Skeletal muscle tissue (tissue), 3 donors: ENCODE measurements at regions not wholly inside any gene's neighbourhood (a gene's known extent, or its start where the extent isn't known, plus 50 kb on each side); places are given as distances from the start of the nearest gene placed in this dataset.

Experiments used
- H3K27ac ChIP-seq: one replicate; pipeline ENCODE4 v1.7.0; 2013; ENCODE audit warnings: mild to moderate bottlenecking, low read depth, low read length, inconsistent platforms
- H3K27me3 ChIP-seq, 3 donors: one replicate each; pipeline ENCODE4 v1.7.0; 2013; ENCODE audit warnings: low read length in 3 of 3; ENCODE audit not compliant: control insufficient read depth in 3 of 3, insufficient read depth in 3 of 3
- H3K36me3 ChIP-seq, 3 donors: one replicate each; pipeline ENCODE4 v1.7.0; 2013; ENCODE audit warnings: low read length in 3 of 3; ENCODE audit not compliant: control insufficient read depth in 3 of 3, insufficient read depth in 3 of 3
- H3K4me1 ChIP-seq, 3 donors: one replicate each; pipeline ENCODE4 v1.7.0; 2013; ENCODE audit warnings: low read length in 3 of 3, mild to moderate bottlenecking in 3 of 3; ENCODE audit not compliant: control insufficient read depth in 3 of 3, insufficient read depth in 3 of 3
- H3K4me3 ChIP-seq, 3 donors: one replicate each; pipeline ENCODE4 v1.7.0; 2013; ENCODE audit warnings: low read length in 3 of 3
- H3K9ac ChIP-seq, 3 donors: one replicate each; pipeline ENCODE4 v1.7.0; 2013; ENCODE audit warnings: low read length in 3 of 3, mild to moderate bottlenecking in 3 of 3, moderate library complexity in 2 of 3, low read depth in 1 of 3
- H3K9me3 ChIP-seq, 3 donors: one replicate each; pipeline ENCODE4 v1.7.0; 2013; ENCODE audit warnings: low read length in 3 of 3; ENCODE audit not compliant: control insufficient read depth in 3 of 3
- donor health status: Osteomylitis.

DNA sequence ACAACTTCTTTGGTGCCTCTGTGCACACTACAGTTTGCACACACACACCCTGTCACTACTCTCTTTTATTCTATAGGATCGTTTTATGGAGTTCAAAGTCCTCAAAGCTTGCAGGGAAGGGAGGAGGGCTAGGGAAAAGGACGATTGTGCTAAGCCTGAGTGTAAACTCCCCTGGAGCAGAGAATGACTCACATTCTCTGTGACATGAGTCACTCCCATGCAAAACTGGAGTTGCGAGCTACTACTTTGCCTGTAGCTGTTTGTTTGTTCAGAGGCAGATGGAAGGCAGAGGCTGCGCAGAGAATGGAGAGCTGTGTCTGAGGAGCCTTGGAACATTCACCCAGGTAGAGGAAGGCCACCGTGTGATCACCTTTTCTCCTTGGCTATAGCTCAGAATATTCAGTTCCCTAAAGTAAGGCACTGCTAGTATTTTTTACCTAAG lies 80.5 kb upstream of the MBNL2 start:
- no peak overlapping the region for H3K27ac ChIP-seq
- no peaks in the 10 kb centered on the region for H3K36me3 ChIP-seq
- H3K27me3 ChIP-seq: no peaks in the 10 kb centered on the region
- peak overlapping the region in 1 of 3 donors; percentile 17 for H3K9ac ChIP-seq
- H3K9me3 ChIP-seq: no peaks in the 10 kb centered on the region
- peaks cover 4 to 9% (median 6%) of the 10 kb centered on the region in 3 donors for H3K4me1 ChIP-seq
- peak overlapping the region in 2 of 3 donors; percentile 29 to 33 for H3K4me3 ChIP-seq

- peak overlapping the region; percentile 61 to 74 (median 68) for H3K4me3 ChIP-seq
- H3K9ac ChIP-seq: peak overlapping the region in 1 of 3 donors; percentile 9
- no peaks in the 10 kb centered on the region for H3K9me3 ChIP-seq
- no peaks in the 10 kb centered on the region for H3K36me3 ChIP-seq
- H3K27me3 ChIP-seq: no peaks in the 10 kb centered on the region
- peaks cover 4 to 9% (median 6%) of the 10 kb centered on the region in 3 donors for H3K4me1 ChIP-seq
- no peak overlapping the region for H3K27ac ChIP-seq
Observed at GRCh38 chr13:97142452-97142851, 79.7 kb upstream of the MBNL2 start.

GRCh38 chr13:97145057-97145456 lies 77.1 kb upstream of the MBNL2 start:
- Histone ChIP-seq H3K9ac (no peak overlapping the region), H3K4me1 (peaks cover 4 to 9% (median 6%) of the 10 kb centered on the region in 3 donors), H3K27ac (no peak overlapping the region), H3K27me3 (no peaks in the 10 kb centered on the region), H3K4me3 (no peak overlapping the region), H3K9me3 (no peaks in the 10 kb centered on the region), H3K36me3 (no peaks in the 10 kb centered on the region)

DNA sequence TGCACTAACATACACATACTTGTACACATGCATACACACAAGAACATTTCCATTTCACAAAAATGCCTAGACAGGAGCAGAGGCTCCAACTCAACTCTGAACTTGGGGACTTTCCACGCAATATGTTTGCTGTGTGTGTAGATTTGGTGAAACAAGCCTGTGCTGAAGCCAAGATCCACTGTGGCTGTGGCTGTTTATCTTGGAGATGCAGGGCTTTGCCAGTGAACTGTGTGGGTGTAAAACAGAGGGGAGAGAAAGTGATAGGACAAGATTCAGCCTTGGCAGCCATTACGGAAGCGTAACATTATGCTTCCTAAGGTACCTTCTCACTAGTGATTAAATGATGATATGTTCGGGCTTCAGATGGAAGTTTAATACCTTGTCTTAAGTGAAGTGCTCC lies 73.2 kb upstream of the MBNL2 start:
- no peak overlapping the region for H3K4me3 ChIP-seq
- H3K36me3 ChIP-seq: no peaks in the 10 kb centered on the region
- H3K9me3 ChIP-seq: no peaks in the 10 kb centered on the region
- H3K27ac ChIP-seq: no peak overlapping the region
- no peaks in the 10 kb centered on the region for H3K27me3 ChIP-seq
- no peak overlapping the region for H3K9ac ChIP-seq
- no peaks in the 10 kb centered on the region for H3K4me1 ChIP-seq

GRCh38 chr13:97160421-97160820 lies 61.7 kb upstream of the MBNL2 start:
- Histone ChIP-seq H3K36me3 (no peaks in the 10 kb centered on the region), H3K27me3 (no peaks in the 10 kb centered on the region), H3K27ac (no peak overlapping the region), H3K9me3 (no peaks in the 10 kb centered on the region), H3K4me3 (no peak overlapping the region), H3K9ac (no peak overlapping the region), H3K4me1 (no peaks in the 10 kb centered on the region)

DNA sequence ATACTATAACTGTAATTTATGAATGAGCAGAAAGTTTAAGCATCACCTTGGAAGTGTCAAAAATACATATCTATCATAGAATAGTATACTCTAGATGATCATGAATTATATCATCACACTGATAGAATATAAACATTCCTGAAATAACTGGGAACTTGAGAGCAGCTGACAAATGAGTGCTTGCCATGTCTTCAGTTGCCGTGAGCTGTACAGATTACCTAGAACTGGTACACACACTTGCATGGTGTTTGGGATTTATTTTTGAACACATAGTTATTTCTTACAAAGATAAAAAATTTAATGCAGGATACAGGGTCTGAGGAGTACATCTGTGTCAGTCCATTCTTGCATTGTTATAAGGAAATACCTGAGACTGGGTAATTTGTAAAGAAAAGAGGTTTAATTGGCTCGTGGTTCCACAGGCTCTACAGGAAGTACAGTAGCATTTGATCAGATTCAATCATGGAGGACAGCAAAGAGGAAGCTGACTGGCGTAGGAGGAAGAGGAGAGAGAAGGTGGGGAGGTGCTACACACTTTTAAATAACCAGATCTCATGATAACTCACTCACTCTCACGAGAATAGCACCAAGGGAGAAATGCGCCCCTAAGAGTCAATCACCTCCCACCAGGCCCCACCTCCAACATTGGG lies 60.4 kb upstream of the MBNL2 start:
- Histone ChIP-seq H3K36me3 (no peaks in the 10 kb centered on the region), H3K27me3 (no peaks in the 10 kb centered on the region), H3K27ac (no peak overlapping the region), H3K4me1 (no peaks in the 10 kb centered on the region), H3K9me3 (no peaks in the 10 kb centered on the region), H3K9ac (no peak overlapping the region), H3K4me3 (no peak overlapping the region)

- H3K9ac ChIP-seq: no peak overlapping the region
- no peaks in the 10 kb centered on the region for H3K9me3 ChIP-seq
- H3K27ac ChIP-seq: no peak overlapping the region
- H3K27me3 ChIP-seq: no peaks in the 10 kb centered on the region
- H3K4me1 ChIP-seq: no peaks in the 10 kb centered on the region
- no peak overlapping the region for H3K4me3 ChIP-seq
- no peaks in the 10 kb centered on the region for H3K36me3 ChIP-seq
Observed at GRCh38 chr13:97165502-97166425, 56.4 kb upstream of the MBNL2 start.

DNA sequence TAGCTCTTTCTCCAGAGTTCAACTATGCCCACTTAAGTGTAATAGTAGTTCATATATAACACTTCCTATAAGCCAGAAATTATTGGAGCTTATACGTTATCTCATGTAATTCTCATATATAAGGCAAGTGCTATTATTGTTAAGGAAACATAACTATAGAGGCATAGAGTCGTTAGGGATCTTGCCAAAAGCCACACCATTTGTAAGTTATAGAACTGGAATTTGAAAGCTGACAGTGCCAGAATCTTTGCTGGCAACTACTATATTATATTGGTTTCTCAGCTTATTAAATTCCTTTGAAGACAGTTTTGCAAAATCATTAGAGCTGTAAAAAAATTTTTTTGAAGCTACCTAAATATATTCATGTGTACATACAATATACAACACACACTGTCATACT lies 51.0 kb upstream of the MBNL2 start:
- H3K4me3 ChIP-seq: no peak overlapping the region
- no peaks in the 10 kb centered on the region for H3K27me3 ChIP-seq
- no peaks in the 10 kb centered on the region for H3K4me1 ChIP-seq
- no peaks in the 10 kb centered on the region for H3K36me3 ChIP-seq
- peaks cover 0 to 4% (median 0%) of the 10 kb centered on the region in 3 donors for H3K9me3 ChIP-seq
- H3K27ac ChIP-seq: no peak overlapping the region
- no peak overlapping the region for H3K9ac ChIP-seq
